GM23338 (cell line): ENCODE measurements at regions not wholly inside any gene's neighbourhood (a gene's known extent, or its start where the extent isn't known, plus 50 kb on each side); places are given as distances from the start of the nearest gene placed in this dataset.

Experiments
- ATAC-seq: fragments of 200-7000 bp; cut with Tn5 transposase; 3 replicates; pipeline ENCODE4 v1.9.1; 2020
- DNase-seq: peaks from one replicate; pipeline ENCODE4 v3.0.0-alpha.2; 2015; ENCODE audit warnings: low spot score
- H2AFZ ChIP-seq: fragments of 200-600 bp; sonication (generic); 2 replicates; pipeline ENCODE4 v1.8.0; 2016; ENCODE audit warnings: antibody characterized with exemption, mild to moderate bottlenecking, moderate library complexity
- H3F3A ChIP-seq: fragments of 200-600 bp; sonication (generic); replicated peaks from 2 replicates; pipeline ENCODE4 v1.8.0; 2017; ENCODE audit warnings: antibody characterized with exemption, mixed run types, low read depth
- H3K27ac ChIP-seq: fragments of 200-600 bp; sonication (generic); 2 replicates; pipeline ENCODE4 v1.6.1; 2016; ENCODE audit warnings: low read depth
- H3K27me3 ChIP-seq: fragments of 200-600 bp; sonication (generic); 2 replicates; pipeline ENCODE4 v1.8.0; 2016; ENCODE audit warnings: mild to moderate bottlenecking, mixed run types, moderate library complexity; ENCODE audit not compliant: insufficient read depth
- H3K36me3 ChIP-seq: fragments of 200-600 bp; sonication (generic); 2 replicates; pipeline ENCODE4 v1.8.0; 2016; ENCODE audit warnings: mild to moderate bottlenecking; ENCODE audit not compliant: insufficient read depth
- H3K4me1 ChIP-seq: fragments of 200-600 bp; sonication (generic); 2 replicates; pipeline ENCODE4 v1.8.0; 2016; ENCODE audit warnings: mild to moderate bottlenecking, moderate library complexity; ENCODE audit not compliant: insufficient read depth
- H3K4me2 ChIP-seq: fragments of 200-600 bp; sonication (generic); 2 replicates; pipeline ENCODE4 v1.7.1; 2017; ENCODE audit warnings: mixed run types
- H3K4me3 ChIP-seq: fragments of 200-600 bp; sonication (generic); 2 replicates; pipeline ENCODE4 v1.6.1; 2016; ENCODE audit warnings: mixed run types
- H3K79me2 ChIP-seq: fragments of 200-600 bp; sonication (generic); replicated peaks from 2 replicates; pipeline ENCODE4 v1.8.0; 2017; ENCODE audit warnings: mild to moderate bottlenecking; ENCODE audit not compliant: insufficient read depth
- H3K9me2 ChIP-seq: fragments of 200-600 bp; sonication (generic); 2 replicates; pipeline ENCODE4 v1.8.0; 2017; ENCODE audit not compliant: insufficient read depth
- H4K20me1 ChIP-seq: fragments of 200-600 bp; sonication (generic); replicated peaks from 2 replicates; pipeline ENCODE4 v1.8.0; 2017; ENCODE audit warnings: mild to moderate bottlenecking; ENCODE audit not compliant: insufficient read depth
- H3K27ac Mint-ChIP-seq: 2 replicates; pipeline ENCODE4 v1.8.0; 2020; ENCODE audit warnings: inconsistent platforms, mild to moderate bottlenecking, moderate library complexity, mixed read lengths
- H3K27me3 Mint-ChIP-seq: 3 replicates; pipeline ENCODE4 v1.8.0; 2022; ENCODE audit warnings: low read depth, mild to moderate bottlenecking, moderate library complexity, mixed read lengths, inconsistent platforms; ENCODE audit not compliant: insufficient read depth, poor library complexity
- H3K36me3 Mint-ChIP-seq: 3 replicates; pipeline ENCODE4 v1.8.0; 2021; ENCODE audit warnings: low read depth, mild to moderate bottlenecking, inconsistent platforms, moderate library complexity, mixed read lengths
- H3K4me1 Mint-ChIP-seq: 3 replicates; pipeline ENCODE4 v1.8.0; 2020; ENCODE audit warnings: mild to moderate bottlenecking, inconsistent platforms, mixed read lengths
- H3K4me3 Mint-ChIP-seq: 3 replicates; pipeline ENCODE4 v1.8.0; 2021; ENCODE audit warnings: moderate library complexity, mild to moderate bottlenecking, inconsistent platforms, mixed read lengths
- H3K9me3 Mint-ChIP-seq: 3 replicates; pipeline ENCODE4 v1.8.0; 2020; ENCODE audit warnings: moderate library complexity, mild to moderate bottlenecking, inconsistent platforms, mixed read lengths
- CTCF ChIP-seq, 2 experiments: fragments of 200-600 bp in 1 of 2; sonication (generic) in 1 of 2; conservative IDR thresholded peaks; 2 replicates each; pipeline versions ENCODE4 v1.5.1 to v1.6.1; 2016 to 2017; ENCODE audit warnings: antibody characterized with exemption in 2 of 2, low read depth in 2 of 2, mild to moderate bottlenecking in 2 of 2, moderate library complexity in 1 of 2
- ETS1 ChIP-seq: IDR thresholded peaks from 2 replicates; pipeline ENCODE4 v1.6.1; 2016; ENCODE audit warnings: antibody characterized with exemption
- EZH2 ChIP-seq: fragments of 200-600 bp; sonication (generic); IDR thresholded peaks from one replicate; pipeline ENCODE4 v1.8.0; 2017; ENCODE audit warnings: antibody characterized with exemption, mild to moderate bottlenecking, low read depth; ENCODE audit not compliant: unreplicated experiment
- EZH2phosphoT487 ChIP-seq: fragments of 200-600 bp; sonication (generic); IDR thresholded peaks from one replicate; pipeline ENCODE4 v1.8.1; 2018; ENCODE audit warnings: antibody characterized with exemption; ENCODE audit not compliant: unreplicated experiment
- JUNB ChIP-seq: IDR thresholded peaks from one replicate; pipeline ENCODE4 v1.6.1; 2016; ENCODE audit warnings: antibody characterized with exemption; ENCODE audit not compliant: unreplicated experiment
- NANOG ChIP-seq: IDR thresholded peaks from 2 replicates; pipeline ENCODE4 v1.6.1; 2016; ENCODE audit warnings: antibody characterized with exemption, borderline replicate concordance
- POLR2AphosphoS5 ChIP-seq: IDR thresholded peaks from 2 replicates; pipeline ENCODE4 v1.6.1; 2016; ENCODE audit warnings: antibody characterized with exemption, low read depth
- STAT1 ChIP-seq: IDR thresholded peaks from one replicate; pipeline ENCODE4 v1.6.1; 2016; ENCODE audit warnings: antibody characterized with exemption; ENCODE audit not compliant: unreplicated experiment
- ZNF114 ChIP-seq: fragments of 250-450 bp; sonication (Bioruptor Pico); IDR thresholded peaks from 2 replicates; pipeline ENCODE4 v1.5.0; 2020; ENCODE audit warnings: mild to moderate bottlenecking, moderate library complexity
- ZNF331 ChIP-seq: fragments of 250-450 bp; sonication (Bioruptor Pico); IDR thresholded peaks from 2 replicates; pipeline ENCODE4 v1.5.0; 2020; ENCODE audit warnings: low read depth, mild to moderate bottlenecking, moderate library complexity
- ZNF462 ChIP-seq: fragments of 250-450 bp; sonication (Bioruptor Pico); IDR thresholded peaks from 2 replicates; pipeline ENCODE4 v1.5.0; 2020; ENCODE audit warnings: mild to moderate bottlenecking, moderate library complexity

GRCh38 chr16:85356157-85356556 is 243.9 kb upstream of the CIBAR2 start:
- H3K36me3 ChIP-seq = no peaks in the 10 kb centered on the region
- no peak overlapping the region for H3K4me3 Mint-ChIP-seq
- TF ChIP-seq EZH2phosphoT487 (no peak), POLR2AphosphoS5 (no peak), NANOG (no peak), ZNF114 (CRISPR knock-in tag) (no peak), ETS1 (no peak), CTCF (conservative IDR thresholded peaks at IDR 0.05; ENCODE audit: low read depth in 2 of 2) (no peak), STAT1 (no peak), EZH2 (no peak), ZNF331 (CRISPR knock-in tag) (no peak), JUNB (no peak), ZNF462 (CRISPR knock-in tag) (no peak)

More at GRCh38 chr16:85356157-85356556, 243.9 kb upstream of the CIBAR2 start:
- Mint-ChIP-seq H3K27me3 (peaks cover 5% of the 10 kb centered on the region), H3K4me1 (peaks cover 25% of the 10 kb centered on the region), H3K9me3 (peaks cover 17% of the 10 kb centered on the region), H3K36me3 (peaks cover 15% of the 10 kb centered on the region), H3K27ac (no peak overlapping the region)
- Histone ChIP-seq H3K79me2 (no peaks in the 10 kb centered on the region), H3K4me3 (no peak overlapping the region), H4K20me1 (no peaks in the 10 kb centered on the region; the same call in 1 of the 2 replicates), H3K9me2 (no peaks in the 10 kb centered on the region), H3K27me3 (no peaks in the 10 kb centered on the region), H3K4me2 (no peak overlapping the region), H3K27ac (no peak overlapping the region), H2AFZ (no peak overlapping the region), H3F3A (0 out of 2 replicates have a peak, but pooled peaks cover 3% of the 10 kb centered on the region), H3K4me1 (peaks cover 3% of the 10 kb centered on the region)
- ATAC-seq (no peak), DNase-seq (no peak)
